PC-9 (cell line): ENCODE measurements at regions not wholly inside any gene's neighbourhood (a gene's known extent, or its start where the extent isn't known, plus 50 kb on each side); places are given as distances from the start of the nearest gene placed in this dataset.

ENCODE experiments used
- EZH2 ChIP-seq: fragments of 200-600 bp; sonication (generic); IDR thresholded peaks from 2 replicates; pipeline ENCODE4 v1.8.0; 2017; ENCODE audit warnings: antibody characterized with exemption, low read depth
- TF ChIP-seq, protein P1 (sequence below): fragments of 200-600 bp; sonication (generic); conservative IDR thresholded peaks from 2 replicates; pipeline ENCODE4 v1.6.1; 2017; ENCODE audit warnings: mixed run types, antibody characterized with exemption, mild to moderate bottlenecking, moderate library complexity

DNA sequence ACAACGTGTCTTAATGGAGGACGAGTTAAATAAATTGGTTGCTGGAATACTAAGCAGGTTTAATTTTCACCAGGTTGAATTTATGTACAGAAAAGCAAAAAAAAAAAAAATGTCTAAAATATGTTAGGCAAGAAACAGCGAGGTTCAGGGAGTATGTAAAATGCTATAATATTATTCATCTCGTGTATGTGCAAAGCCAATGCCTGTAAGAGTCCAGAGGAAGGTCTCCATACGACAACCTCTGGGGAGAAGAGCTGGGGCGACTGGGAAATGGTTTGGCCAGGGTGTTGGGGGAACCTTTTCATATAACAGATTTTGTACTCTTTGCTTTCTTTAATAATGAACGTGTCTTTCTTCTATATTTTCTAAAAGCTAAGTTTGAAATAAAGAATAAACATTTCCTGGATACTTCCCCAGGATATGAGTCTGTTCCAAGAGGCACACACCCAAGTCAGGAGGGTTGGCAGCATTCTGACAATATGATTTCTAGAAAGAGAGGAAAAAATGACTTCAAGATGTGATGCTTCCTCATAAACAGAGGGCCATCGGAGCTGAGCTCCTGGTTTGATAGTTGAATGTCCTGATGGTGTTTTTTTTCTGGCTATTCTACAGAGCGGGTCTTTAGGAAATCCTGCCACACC lies 208.6 kb upstream of the MGMT start:
- TF ChIP-seq, protein P1, sequence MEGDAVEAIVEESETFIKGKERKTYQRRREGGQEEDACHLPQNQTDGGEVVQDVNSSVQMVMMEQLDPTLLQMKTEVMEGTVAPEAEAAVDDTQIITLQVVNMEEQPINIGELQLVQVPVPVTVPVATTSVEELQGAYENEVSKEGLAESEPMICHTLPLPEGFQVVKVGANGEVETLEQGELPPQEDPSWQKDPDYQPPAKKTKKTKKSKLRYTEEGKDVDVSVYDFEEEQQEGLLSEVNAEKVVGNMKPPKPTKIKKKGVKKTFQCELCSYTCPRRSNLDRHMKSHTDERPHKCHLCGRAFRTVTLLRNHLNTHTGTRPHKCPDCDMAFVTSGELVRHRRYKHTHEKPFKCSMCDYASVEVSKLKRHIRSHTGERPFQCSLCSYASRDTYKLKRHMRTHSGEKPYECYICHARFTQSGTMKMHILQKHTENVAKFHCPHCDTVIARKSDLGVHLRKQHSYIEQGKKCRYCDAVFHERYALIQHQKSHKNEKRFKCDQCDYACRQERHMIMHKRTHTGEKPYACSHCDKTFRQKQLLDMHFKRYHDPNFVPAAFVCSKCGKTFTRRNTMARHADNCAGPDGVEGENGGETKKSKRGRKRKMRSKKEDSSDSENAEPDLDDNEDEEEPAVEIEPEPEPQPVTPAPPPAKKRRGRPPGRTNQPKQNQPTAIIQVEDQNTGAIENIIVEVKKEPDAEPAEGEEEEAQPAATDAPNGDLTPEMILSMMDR, result no peak
- no peak for TF ChIP-seq EZH2
